ENCODE measurements at regions not wholly inside any gene's neighbourhood (a gene's known extent, or its start where the extent isn't known, plus 50 kb on each side); places are given as distances from the start of the nearest gene placed in this dataset.
"Not testable (repeated sequence)": the region's sequence is repeated elsewhere in the genome, so short reads cannot be mapped to it uniquely, and the experiment has no call there.

- DNase-seq, result no peak
Measured at GRCh38 chr13:83453300-83453699, 429.0 kb downstream of the SLITRK1 start.

- DNase-seq, result no peak
Measured at GRCh38 chr13:83452292-83452950, 429.9 kb downstream of the SLITRK1 start.

- DNase-seq, result no peak
Measured at GRCh38 chr13:83450591-83450990, 431.7 kb downstream of the SLITRK1 start.

GRCh38 chr13:83449668-83450395 is 432.4 kb downstream of the SLITRK1 start:
- DNase-seq, result no peak

- no peak for DNase-seq
Measured at GRCh38 chr13:83440465-83440864, 441.8 kb downstream of the SLITRK1 start.

- not testable (repeated sequence) for DNase-seq
Measured at GRCh38 chr13:83439464-83439863, 442.8 kb downstream of the SLITRK1 start.

GRCh38 chr13:83423861-83424260 is 458.4 kb downstream of the SLITRK1 start:
- no peak for DNase-seq

GRCh38 chr13:83423381-83423780 is 458.9 kb downstream of the SLITRK1 start:
- no peak for DNase-seq

GRCh38 chr13:83414393-83414792 is 467.9 kb downstream of the SLITRK1 start:
- no peak for DNase-seq

GRCh38 chr13:83386609-83387008 is 495.7 kb downstream of the SLITRK1 start:
- DNase-seq, result no peak

- no peak for DNase-seq
Measured at GRCh38 chr13:83378908-83379307, 503.4 kb downstream of the SLITRK1 start.

- DNase-seq, result no peak
Measured at GRCh38 chr13:83377491-83377890, 504.8 kb downstream of the SLITRK1 start.

GRCh38 chr13:83372786-83373185 is 509.5 kb downstream of the SLITRK1 start:
- no peak for DNase-seq

- DNase-seq, result no peak
Measured at GRCh38 chr13:83365723-83366122, 516.6 kb downstream of the SLITRK1 start.

GRCh38 chr13:83355041-83355440 is 527.2 kb downstream of the SLITRK1 start:
- no peak for DNase-seq

- DNase-seq, result no peak
Measured at GRCh38 chr13:83352391-83352790, 529.9 kb downstream of the SLITRK1 start.

GRCh38 chr13:83350569-83350968 is 531.7 kb downstream of the SLITRK1 start:
- DNase-seq, result no peak

GRCh38 chr13:83344518-83344917 is 537.8 kb downstream of the SLITRK1 start:
- DNase-seq, result no peak

- DNase-seq, result no peak
Measured at GRCh38 chr13:83340170-83340569, 542.1 kb downstream of the SLITRK1 start.

- DNase-seq, result no peak
Measured at GRCh38 chr13:83333614-83334388, 548.5 kb downstream of the SLITRK1 start.

- no peak for DNase-seq
Measured at GRCh38 chr13:83332751-83333150, 549.5 kb downstream of the SLITRK1 start.

- no peak for DNase-seq
Measured at GRCh38 chr13:83327091-83327490, 555.2 kb downstream of the SLITRK1 start.

- DNase-seq, result no peak
Measured at GRCh38 chr13:83325125-83325853, 557.0 kb downstream of the SLITRK1 start.

All from NCI-H1694 (cell line).